ENCODE measurements at regions not wholly inside any gene's neighbourhood (a gene's known extent, or its start where the extent isn't known, plus 50 kb on each side); places are given as distances from the start of the nearest gene placed in this dataset.

DNA sequence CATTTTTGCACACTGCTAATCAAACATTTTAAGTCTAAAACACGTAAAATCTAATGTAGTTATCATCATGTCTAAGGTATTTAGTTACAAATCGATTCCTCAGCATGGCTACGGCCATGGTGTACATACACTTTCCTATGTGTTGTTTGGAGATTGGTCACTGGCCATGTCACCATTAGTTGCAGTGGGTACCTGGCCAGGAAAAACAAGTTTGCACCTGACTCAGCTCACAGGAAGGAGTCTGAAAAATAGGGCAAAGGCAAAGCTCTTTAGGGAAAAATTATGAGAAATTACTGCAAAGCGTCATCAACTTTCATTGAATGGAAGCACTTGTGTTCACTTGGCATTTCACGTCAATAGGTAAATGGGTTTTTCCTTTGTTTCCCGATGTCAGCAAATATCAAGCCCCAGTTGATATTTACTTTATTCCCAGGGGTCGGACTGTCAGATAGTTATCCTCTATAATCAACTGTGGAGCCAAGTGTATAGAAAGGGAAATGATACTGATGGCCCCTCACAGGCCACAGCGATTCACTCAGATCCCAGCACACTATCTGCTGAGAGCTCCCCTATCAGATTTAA is 626.0 kb upstream of the ADAMTS16 start:
- Mint-ChIP-seq H3K36me3 (ENCODE audit: insufficient read depth in 1 of 3, low read depth in 3 of 3) (no peaks in the 10 kb centered on the region), H3K4me1 (peaks cover 21 to 27% of the 10 kb centered on the region in 2 experiments), H3K27ac (no peak overlapping the region), H3K4me3 (no peak overlapping the region), H3K9me3 (no peaks in the 10 kb centered on the region), H3K27me3 (ENCODE audit: low read depth) (peaks cover 3% of the 10 kb centered on the region; the same call in 1 of the 2 replicates)
- Histone ChIP-seq H3K23ac (ENCODE audit: insufficient read length, low read depth, low read length) (no peak overlapping the region), H3K56ac (ENCODE audit: insufficient read length, low read depth, low read length) (no peak overlapping the region), H3K23me2 (ENCODE audit: insufficient read length, low read depth, low read length, poor library complexity, severe bottlenecking) (no peaks in the 10 kb centered on the region), H3K4me2 (ENCODE audit: insufficient read depth, insufficient read length, low read length) (no peak overlapping the region), H3K4me1 (ENCODE audit: insufficient read depth, low read length) (peaks cover 2% of the 10 kb centered on the region; the same call in 1 of the 2 replicates), H3K27me3 (ENCODE audit: insufficient read depth, low read length) (no peaks in the 10 kb centered on the region), H2BK120ac (ENCODE audit: low read depth, low read length, poor library complexity, severe bottlenecking) (no peak overlapping the region), H3K79me2 (ENCODE audit: insufficient read depth, low read length) (no peaks in the 10 kb centered on the region), H3K9ac (ENCODE audit: extremely low read depth, insufficient read length, low read length) (no peak overlapping the region), H3K18ac (ENCODE audit: insufficient read length, low read depth, low read length) (no peak overlapping the region), H2BK5ac (ENCODE audit: insufficient read length, low read length) (no peak overlapping the region), H3T11ph (ENCODE audit: low read length) (no peak overlapping the region), H3K79me1 (ENCODE audit: insufficient read depth, low read depth, low read length, poor library complexity, severe bottlenecking) (no peaks in the 10 kb centered on the region), H2AK5ac (ENCODE audit: insufficient read length, low read length) (no peak overlapping the region), H2BK20ac (ENCODE audit: low read depth, low read length, poor library complexity, severe bottlenecking) (no peak overlapping the region), H2BK15ac (ENCODE audit: low read depth, low read length) (no peak overlapping the region), H2BK12ac (ENCODE audit: insufficient read length, low read depth, low read length) (no peak overlapping the region), H3K27ac (ENCODE audit: insufficient read length, low read depth, low read length) (no peak overlapping the region), H4K5ac (ENCODE audit: insufficient read length, low read depth, low read length) (no peak overlapping the region), H4K8ac (replicated peaks; ENCODE audit: insufficient read length, low read depth, low read length) (no peak overlapping the region), H3K14ac (ENCODE audit: insufficient read depth, low read length) (no peak overlapping the region), H4K20me1 (ENCODE audit: control insufficient read depth, insufficient read depth, insufficient read length) (no peaks in the 10 kb centered on the region), H3K4ac (ENCODE audit: low read depth, low read length) (no peak overlapping the region), H3K9me3 (ENCODE audit: control insufficient read depth, low read depth, low read length) (no peaks in the 10 kb centered on the region), H4K91ac (ENCODE audit: insufficient read length, low read depth, low read length) (no peak overlapping the region), H2AFZ (ENCODE audit: low read length) (no peak overlapping the region)
- no CpG with 5 or more reads among the region's 8 CpGs for WGBS (ENCODE audit: extremely low coverage, insufficient read length, low lambda C conversion rate)
- no peak for TF ChIP-seq CTCF (conservative IDR thresholded peaks at IDR 0.05)
- no peak for DNase-seq

All from H9 (cell line).